NCI-H2171 (cell line): ENCODE measurements at regions not wholly inside any gene's neighbourhood (a gene's known extent, or its start where the extent isn't known, plus 50 kb on each side); places are given as distances from the start of the nearest gene placed in this dataset.
"Not testable (repeated sequence)": the region's sequence is repeated elsewhere in the genome, so short reads cannot be mapped to it uniquely, and the experiment has no call there.

ENCODE experiments used
- DNase-seq: peaks from one replicate; lab custom pipeline; 2025; lab: John Stamatoyannopoulos, UW

GRCh38 chr2:153532140-153532539 is 53.6 kb upstream of the RPRM start:
- no peak for DNase-seq

DNA sequence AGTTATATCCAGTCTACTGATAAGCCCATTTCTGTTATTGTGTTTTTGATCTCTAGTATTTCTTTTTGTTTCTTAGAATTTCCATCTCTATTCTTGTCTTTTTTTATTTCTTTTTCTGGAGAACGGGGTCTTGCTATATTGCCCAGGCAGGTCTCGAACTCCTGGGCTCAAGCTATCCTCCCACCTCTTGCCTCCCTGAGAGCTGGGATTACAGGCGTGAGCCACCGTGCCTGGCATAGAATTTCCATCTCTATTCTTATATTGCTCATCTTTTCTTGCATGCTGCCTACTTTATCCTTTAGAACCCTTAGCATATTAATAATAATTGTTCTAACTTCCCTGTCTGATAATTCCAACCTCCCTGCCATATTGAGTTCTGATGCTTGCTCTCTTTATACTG is 55.2 kb upstream of the RPRM start:
- not testable (repeated sequence) for DNase-seq

- DNase-seq = not testable (repeated sequence)
Measured at GRCh38 chr2:153534590-153534989, 56.0 kb upstream of the RPRM start.

GRCh38 chr2:153536115-153536514 is 57.6 kb upstream of the RPRM start:
- DNase-seq = no peak

GRCh38 chr2:153538102-153538501 is 59.5 kb upstream of the RPRM start:
- DNase-seq = not testable (repeated sequence)

- DNase-seq = peak; percentile 5
Measured at GRCh38 chr2:153543635-153544071, 65.1 kb upstream of the RPRM start.

GRCh38 chr2:153546358-153546757 is 67.8 kb upstream of the RPRM start:
- DNase-seq = no peak

DNA sequence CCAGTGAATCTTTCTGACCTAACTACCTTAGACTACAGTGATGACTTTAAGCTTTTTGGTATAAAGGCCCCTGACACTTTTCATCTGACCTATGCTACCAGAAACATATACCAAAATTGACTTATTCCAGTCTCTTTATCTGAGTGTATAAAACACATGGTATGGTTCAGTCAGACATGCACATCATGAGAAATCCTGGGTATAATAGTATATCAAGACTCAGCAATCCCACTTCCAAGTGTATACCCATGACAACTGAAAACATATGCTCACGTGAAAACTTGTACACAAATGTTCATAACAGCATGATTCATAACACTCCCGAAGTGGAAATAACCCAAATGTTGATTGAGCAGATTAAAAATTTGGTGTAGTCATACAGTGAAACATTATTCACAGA is 70.0 kb upstream of the RPRM start:
- no peak for DNase-seq

GRCh38 chr2:153551698-153552097 is 73.1 kb upstream of the RPRM start:
- DNase-seq = no peak

DNA sequence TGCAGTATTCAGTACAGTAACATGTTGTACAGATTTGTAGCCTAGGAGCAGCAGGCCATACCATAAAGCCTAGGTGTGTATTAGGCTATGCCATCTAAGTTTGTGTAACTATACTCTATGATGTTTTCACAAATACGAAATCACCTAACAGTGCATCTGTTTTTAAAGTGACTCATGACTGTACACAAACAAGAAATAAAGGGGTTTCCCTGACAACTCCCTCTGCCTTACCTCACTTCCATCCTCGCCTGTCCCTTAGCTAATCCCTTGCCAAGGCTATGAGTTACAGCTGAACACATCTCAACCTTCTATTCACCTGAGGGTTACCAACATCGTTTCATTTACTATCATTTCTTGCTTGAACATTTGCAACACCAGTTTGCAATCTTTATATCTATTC is 78.6 kb upstream of the RPRM start:
- no peak for DNase-seq

DNA sequence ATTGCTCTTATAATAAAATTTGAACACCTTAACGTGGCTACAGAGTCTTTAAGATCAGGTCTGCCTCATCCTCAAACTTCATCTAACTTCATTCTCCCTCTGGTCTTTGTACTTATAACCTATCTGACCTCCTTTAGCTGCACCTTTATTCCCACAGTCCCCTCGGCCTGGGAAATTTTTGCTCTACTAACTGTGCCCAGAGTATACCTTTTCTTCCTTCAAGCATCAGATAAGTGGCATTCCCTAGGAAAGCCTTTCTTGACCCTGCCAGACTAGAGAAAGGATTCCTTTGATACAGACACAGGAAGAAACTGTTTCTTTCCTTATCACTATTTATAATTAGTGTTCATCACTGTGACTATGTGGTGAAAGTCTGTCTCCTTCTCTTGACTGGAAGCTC is 79.2 kb upstream of the RPRM start:
- no peak for DNase-seq

DNA sequence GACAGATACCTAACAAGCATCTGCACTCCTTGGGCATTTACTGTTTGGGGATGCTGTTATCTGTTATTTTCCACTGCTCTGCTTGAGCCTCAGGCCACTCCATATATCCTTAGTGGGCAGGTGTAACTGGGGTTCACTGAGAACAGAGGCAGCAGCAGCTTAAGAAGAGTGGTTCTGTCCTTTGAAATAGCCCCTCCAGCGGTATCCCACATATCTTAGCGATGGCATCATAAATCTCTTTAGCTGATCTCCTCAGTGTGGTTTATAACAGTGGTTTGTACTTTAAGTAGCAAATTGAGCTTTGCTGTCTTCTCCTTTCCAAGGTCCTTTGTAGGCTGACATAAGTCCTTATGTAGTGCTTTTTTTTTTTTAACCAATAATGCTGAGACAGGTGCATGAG is 79.7 kb upstream of the RPRM start:
- DNase-seq = no peak

DNA sequence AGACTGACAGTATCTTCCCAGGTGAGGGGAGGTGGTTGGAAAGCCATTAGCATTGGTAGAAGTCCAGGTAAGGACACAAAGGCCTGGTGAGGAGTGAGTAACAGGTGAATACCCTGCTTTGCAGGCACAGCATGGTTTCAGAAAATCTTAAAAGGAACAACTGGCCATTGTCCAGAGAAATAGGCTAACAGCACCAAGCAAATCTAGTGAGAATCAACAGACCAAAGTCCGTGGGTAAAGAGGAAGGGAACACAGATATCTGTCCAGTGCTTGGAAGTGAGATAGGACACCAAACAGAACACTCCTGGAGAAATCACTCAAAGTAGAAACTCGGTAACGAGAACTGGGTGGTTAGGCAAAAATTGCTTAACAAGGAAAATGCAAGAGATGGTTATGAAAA is 88.8 kb upstream of the RPRM start:
- DNase-seq = no peak

DNA sequence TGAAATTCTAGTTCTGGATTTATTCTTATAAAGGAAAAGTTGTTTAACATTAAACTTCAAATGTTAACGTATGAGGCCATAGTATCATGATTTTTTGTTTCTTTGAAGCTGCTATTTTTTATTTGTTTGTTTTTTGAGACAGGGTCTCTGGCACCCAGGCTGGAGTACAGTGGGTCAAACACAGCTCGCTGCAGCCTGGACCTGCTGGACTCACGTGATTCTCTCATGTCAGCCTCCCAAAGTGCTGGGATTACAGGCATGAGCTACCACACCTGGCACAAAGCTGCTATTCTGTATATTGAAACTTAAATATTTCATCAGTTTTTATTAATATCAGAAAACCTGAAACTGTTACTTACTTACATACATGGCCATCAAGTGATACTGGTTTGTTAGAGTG is 89.5 kb upstream of the RPRM start:
- no peak for DNase-seq

- no peak for DNase-seq
Measured at GRCh38 chr2:153575171-153575853, 96.8 kb upstream of the RPRM start.

GRCh38 chr2:153584244-153584643 is 105.7 kb upstream of the RPRM start:
- no peak for DNase-seq

DNA sequence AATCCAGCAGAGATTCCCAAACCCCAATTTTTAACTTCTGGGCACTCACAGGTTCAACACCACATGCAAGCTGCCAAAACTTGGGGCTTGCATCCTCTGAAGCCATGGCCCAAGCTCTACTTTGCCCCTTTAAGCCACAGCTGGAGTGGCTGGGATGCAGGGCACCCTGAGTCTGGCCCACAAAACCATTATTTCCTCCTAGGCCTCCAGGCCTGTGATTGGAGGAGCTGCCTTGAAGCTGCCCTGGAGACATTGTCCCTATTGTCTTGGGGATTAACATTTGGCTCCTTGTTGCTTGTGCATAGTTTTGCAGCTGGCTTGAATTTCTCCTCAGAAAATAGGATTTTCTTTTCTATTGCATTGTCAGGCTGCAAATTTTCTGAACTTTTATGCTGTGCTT is 109.8 kb upstream of the RPRM start:
- DNase-seq = no peak

GRCh38 chr2:153589586-153589985 is 111.0 kb upstream of the RPRM start:
- no peak for DNase-seq

GRCh38 chr2:153593086-153593485 is 114.5 kb upstream of the RPRM start:
- not testable (repeated sequence) for DNase-seq

- peak; percentile 26 for DNase-seq
Measured at GRCh38 chr2:153595939-153596338, 117.4 kb upstream of the RPRM start.

DNA sequence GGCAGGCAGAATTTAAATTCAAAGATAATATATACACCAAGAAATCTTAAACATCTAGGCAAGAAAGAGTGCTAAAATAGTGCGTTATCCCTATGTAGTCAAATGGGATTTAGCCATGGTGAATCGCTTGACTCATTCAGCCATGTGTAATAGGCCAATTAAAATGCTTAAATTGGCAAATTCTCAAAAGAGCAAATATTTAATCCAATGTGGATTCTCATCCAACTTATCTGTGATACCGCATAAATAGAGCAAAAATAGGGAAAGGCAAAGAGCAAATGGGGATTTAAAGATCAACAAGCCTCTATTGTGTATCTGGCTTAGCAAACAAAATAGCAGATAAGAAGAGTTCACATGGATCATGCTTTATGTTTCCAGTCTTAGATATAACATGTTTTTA is 123.2 kb upstream of the RPRM start:
- DNase-seq = no peak

- no peak for DNase-seq
Measured at GRCh38 chr2:153604133-153604532, 125.6 kb upstream of the RPRM start.

- no peak for DNase-seq
Measured at GRCh38 chr2:153606623-153607022, 128.1 kb upstream of the RPRM start.

- DNase-seq = no peak
Measured at GRCh38 chr2:153622285-153622684, 143.7 kb upstream of the RPRM start.
